A673 (cell line): ENCODE measurements at regions not wholly inside any gene's neighbourhood (a gene's known extent, or its start where the extent isn't known, plus 50 kb on each side); places are given as distances from the start of the nearest gene placed in this dataset.

Source experiments
- EZH2 ChIP-seq: fragments of 200-600 bp; sonication (generic); IDR thresholded peaks from 2 replicates; pipeline ENCODE4 v1.6.1; 2017; ENCODE audit warnings: borderline replicate concordance, low read depth, mild to moderate bottlenecking, mixed read lengths, antibody characterized with exemption, low read length; ENCODE audit not compliant: poor library complexity, severe bottlenecking
- TF ChIP-seq, protein P1 (sequence below): fragments of 300-800, 200-600 bp; sonication (generic); conservative IDR thresholded peaks from 2 replicates; pipeline ENCODE4 v1.5.1; 2017; ENCODE audit warnings: low read depth, mild to moderate bottlenecking, antibody characterized with exemption, low read length, moderate library complexity, mixed read lengths

DNA sequence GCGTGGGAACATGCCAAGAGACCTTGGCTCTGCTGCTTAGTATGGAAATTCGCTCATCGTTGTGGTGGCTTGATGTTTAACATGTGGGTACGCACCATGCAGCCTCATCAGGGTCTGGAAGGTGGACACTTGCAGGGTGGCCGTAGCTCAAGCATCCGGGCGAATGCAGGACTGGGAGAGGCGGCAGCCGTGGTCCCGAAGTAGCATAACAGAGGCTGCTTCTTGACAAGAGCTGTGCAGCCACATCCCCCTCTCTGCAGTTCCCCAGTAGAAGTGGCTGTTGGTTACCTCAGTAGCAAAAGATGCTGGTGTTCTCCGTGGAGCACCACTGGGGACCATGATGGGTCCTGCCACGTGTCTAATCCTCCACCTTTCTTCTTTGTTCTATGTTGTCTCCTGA is 195.0 kb downstream of the THBS2 start:
- TF ChIP-seq, protein P1, sequence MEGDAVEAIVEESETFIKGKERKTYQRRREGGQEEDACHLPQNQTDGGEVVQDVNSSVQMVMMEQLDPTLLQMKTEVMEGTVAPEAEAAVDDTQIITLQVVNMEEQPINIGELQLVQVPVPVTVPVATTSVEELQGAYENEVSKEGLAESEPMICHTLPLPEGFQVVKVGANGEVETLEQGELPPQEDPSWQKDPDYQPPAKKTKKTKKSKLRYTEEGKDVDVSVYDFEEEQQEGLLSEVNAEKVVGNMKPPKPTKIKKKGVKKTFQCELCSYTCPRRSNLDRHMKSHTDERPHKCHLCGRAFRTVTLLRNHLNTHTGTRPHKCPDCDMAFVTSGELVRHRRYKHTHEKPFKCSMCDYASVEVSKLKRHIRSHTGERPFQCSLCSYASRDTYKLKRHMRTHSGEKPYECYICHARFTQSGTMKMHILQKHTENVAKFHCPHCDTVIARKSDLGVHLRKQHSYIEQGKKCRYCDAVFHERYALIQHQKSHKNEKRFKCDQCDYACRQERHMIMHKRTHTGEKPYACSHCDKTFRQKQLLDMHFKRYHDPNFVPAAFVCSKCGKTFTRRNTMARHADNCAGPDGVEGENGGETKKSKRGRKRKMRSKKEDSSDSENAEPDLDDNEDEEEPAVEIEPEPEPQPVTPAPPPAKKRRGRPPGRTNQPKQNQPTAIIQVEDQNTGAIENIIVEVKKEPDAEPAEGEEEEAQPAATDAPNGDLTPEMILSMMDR = no peak
- no peak for TF ChIP-seq EZH2
